ENCODE measurements at regions not wholly inside any gene's neighbourhood (a gene's known extent, or its start where the extent isn't known, plus 50 kb on each side); places are given as distances from the start of the nearest gene placed in this dataset.

GRCh38 chr10:79007421-79008319 is 61.1 kb upstream of the ZMIZ1 start:
- no peak overlapping the region for H3K9ac ChIP-seq (ENCODE audit: low read length)
- no peaks in the 10 kb centered on the region for H3K27me3 ChIP-seq (ENCODE audit: control insufficient read depth in 1 of 2, insufficient read depth in 2 of 2, low read length in 2 of 2)
- H3K4me3 ChIP-seq (ENCODE audit: low read depth in 1 of 2, low read length in 2 of 2): no peak overlapping the region
- H3K9me3 ChIP-seq (ENCODE audit: low read length): no peaks in the 10 kb centered on the region
- H3K4me1 ChIP-seq (ENCODE audit: insufficient read depth, low read length): no peaks in the 10 kb centered on the region
- H3K36me3 ChIP-seq (ENCODE audit: insufficient read depth, low read length): no peaks in the 10 kb centered on the region
- H3K27ac ChIP-seq (ENCODE audit: low read depth, low read length): no peak overlapping the region

GRCh38 chr10:79009145-79009544 is 59.6 kb upstream of the ZMIZ1 start:
- Histone ChIP-seq H3K4me3 (ENCODE audit: low read depth in 1 of 2, low read length in 2 of 2) (no peak overlapping the region), H3K9ac (ENCODE audit: low read length) (no peak overlapping the region), H3K27me3 (ENCODE audit: control insufficient read depth in 1 of 2, insufficient read depth in 2 of 2, low read length in 2 of 2) (no peaks in the 10 kb centered on the region), H3K36me3 (ENCODE audit: insufficient read depth, low read length) (no peaks in the 10 kb centered on the region), H3K9me3 (ENCODE audit: low read length) (no peaks in the 10 kb centered on the region), H3K4me1 (ENCODE audit: insufficient read depth, low read length) (no peaks in the 10 kb centered on the region), H3K27ac (ENCODE audit: low read depth, low read length) (no peak overlapping the region)

- no peak overlapping the region for H3K4me3 ChIP-seq (ENCODE audit: low read depth in 1 of 2, low read length in 2 of 2)
- no peak overlapping the region for H3K9ac ChIP-seq (ENCODE audit: low read length)
- no peak overlapping the region for H3K27ac ChIP-seq (ENCODE audit: low read depth, low read length)
- H3K36me3 ChIP-seq (ENCODE audit: insufficient read depth, low read length): no peaks in the 10 kb centered on the region
- no peaks in the 10 kb centered on the region for H3K4me1 ChIP-seq (ENCODE audit: insufficient read depth, low read length)
- no peaks in the 10 kb centered on the region for H3K9me3 ChIP-seq (ENCODE audit: low read length)
- H3K27me3 ChIP-seq (ENCODE audit: control insufficient read depth in 1 of 2, insufficient read depth in 2 of 2, low read length in 2 of 2): no peaks in the 10 kb centered on the region
These were observed 56.2 kb upstream of the ZMIZ1 start for GRCh38 chr10:79012567-79012966.

GRCh38 chr10:79013406-79013987 is 55.3 kb upstream of the ZMIZ1 start:
- no peaks in the 10 kb centered on the region for H3K4me1 ChIP-seq (ENCODE audit: insufficient read depth, low read length)
- no peaks in the 10 kb centered on the region for H3K27me3 ChIP-seq (ENCODE audit: control insufficient read depth in 1 of 2, insufficient read depth in 2 of 2, low read length in 2 of 2)
- no peak overlapping the region for H3K27ac ChIP-seq (ENCODE audit: low read depth, low read length)
- no peak overlapping the region for H3K4me3 ChIP-seq (ENCODE audit: low read depth in 1 of 2, low read length in 2 of 2)
- no peaks in the 10 kb centered on the region for H3K9me3 ChIP-seq (ENCODE audit: low read length)
- H3K9ac ChIP-seq (ENCODE audit: low read length): no peak overlapping the region
- H3K36me3 ChIP-seq (ENCODE audit: insufficient read depth, low read length): no peaks in the 10 kb centered on the region

GRCh38 chr10:79014796-79015195 is 54.0 kb upstream of the ZMIZ1 start:
- Histone ChIP-seq H3K9me3 (ENCODE audit: low read length) (no peaks in the 10 kb centered on the region), H3K27me3 (ENCODE audit: control insufficient read depth in 1 of 2, insufficient read depth in 2 of 2, low read length in 2 of 2) (no peaks in the 10 kb centered on the region), H3K27ac (ENCODE audit: low read depth, low read length) (no peak overlapping the region), H3K36me3 (ENCODE audit: insufficient read depth, low read length) (no peaks in the 10 kb centered on the region), H3K4me1 (ENCODE audit: insufficient read depth, low read length) (no peaks in the 10 kb centered on the region), H3K9ac (ENCODE audit: low read length) (no peak overlapping the region), H3K4me3 (ENCODE audit: low read depth in 1 of 2, low read length in 2 of 2) (no peak overlapping the region)

- H3K27ac ChIP-seq (ENCODE audit: low read depth, low read length): no peak overlapping the region
- H3K4me3 ChIP-seq (ENCODE audit: low read depth in 1 of 2, low read length in 2 of 2): no peak overlapping the region
- no peaks in the 10 kb centered on the region for H3K4me1 ChIP-seq (ENCODE audit: insufficient read depth, low read length)
- no peak overlapping the region for H3K9ac ChIP-seq (ENCODE audit: low read length)
- H3K9me3 ChIP-seq (ENCODE audit: low read length): no peaks in the 10 kb centered on the region
- no peaks in the 10 kb centered on the region for H3K27me3 ChIP-seq (ENCODE audit: control insufficient read depth in 1 of 2, insufficient read depth in 2 of 2, low read length in 2 of 2)
- no peaks in the 10 kb centered on the region for H3K36me3 ChIP-seq (ENCODE audit: insufficient read depth, low read length)
These were observed 50.8 kb upstream of the ZMIZ1 start for GRCh38 chr10:79017882-79018520.

GRCh38 chr10:79018521-79019011 is 50.2 kb upstream of the ZMIZ1 start:
- Histone ChIP-seq H3K4me1 (ENCODE audit: insufficient read depth, low read length) (no peaks in the 10 kb centered on the region), H3K27me3 (ENCODE audit: control insufficient read depth in 1 of 2, insufficient read depth in 2 of 2, low read length in 2 of 2) (no peaks in the 10 kb centered on the region), H3K4me3 (ENCODE audit: low read depth in 1 of 2, low read length in 2 of 2) (no peak overlapping the region), H3K9me3 (ENCODE audit: low read length) (no peaks in the 10 kb centered on the region), H3K36me3 (ENCODE audit: insufficient read depth, low read length) (no peaks in the 10 kb centered on the region), H3K27ac (ENCODE audit: low read depth, low read length) (no peak overlapping the region), H3K9ac (ENCODE audit: low read length) (no peak overlapping the region)
